Suprapubic skin (tissue), 4 donors: ENCODE measurements at regions not wholly inside any gene's neighbourhood (a gene's known extent, or its start where the extent isn't known, plus 50 kb on each side); places are given as distances from the start of the nearest gene placed in this dataset.

Experiments used
- DNase-seq, 2 donors: peaks; one replicate each; pipeline ENCODE4 v3.0.0-alpha.2; 2019; ENCODE audit warnings: low spot score in 2 of 2
- H3K27ac ChIP-seq: fragments of 200-600 bp; sonication (generic); one replicate; pipeline ENCODE4 v1.5.1; 2019
- H3K27me3 ChIP-seq: fragments of 200-600 bp; sonication (generic); one replicate; pipeline ENCODE4 v1.5.1; 2019
- H3K36me3 ChIP-seq: fragments of 200-600 bp; sonication (generic); one replicate; pipeline ENCODE4 v1.5.1; 2019
- H3K4me1 ChIP-seq: fragments of 200-600 bp; sonication (generic); one replicate; pipeline ENCODE4 v1.5.1; 2019
- H3K4me3 ChIP-seq: fragments of 200-600 bp; sonication (generic); one replicate; pipeline ENCODE4 v1.5.1; 2019; ENCODE audit warnings: mild to moderate bottlenecking
- H3K9me3 ChIP-seq: fragments of 200-600 bp; sonication (generic); one replicate; pipeline ENCODE4 v1.5.1; 2019
- EP300 ChIP-seq: sonication (generic); formaldehyde crosslinking; IDR thresholded peaks from one replicate; pipeline ENCODE4 v1.6.1; 2017; ENCODE audit warnings: antibody characterized with exemption
- POLR2A ChIP-seq, 2 donors: fragments of 450-650 bp; IDR thresholded peaks; one replicate each; pipeline ENCODE4 v1.6.1; 2017; ENCODE audit warnings: antibody characterized with exemption in 2 of 2, mild to moderate bottlenecking in 2 of 2, moderate library complexity in 2 of 2
- POLR2AphosphoS5 ChIP-seq, 3 donors: sonication (generic); formaldehyde crosslinking; IDR thresholded peaks; one replicate each; pipeline ENCODE4 v1.6.1; 2017; ENCODE audit warnings: antibody characterized with exemption in 3 of 3
- WGBS: methylation state at CpG from one replicate; pipeline ENCODE4 v1.1.5; 2018; 5-methylcytosine and 5-hydroxymethylcytosine counted together
- TF ChIP-seq, protein P1 (sequence below), 2 donors: fragments of 200-600 bp in 1 of 2; fragments of 450-650 bp in 1 of 2; sonication (generic) in 1 of 2; IDR thresholded peaks; one replicate each; pipeline ENCODE4 v1.5.1; 2016 to 2019; ENCODE audit warnings: antibody characterized with exemption in 2 of 2, mild to moderate bottlenecking in 1 of 2, moderate library complexity in 1 of 2

DNA sequence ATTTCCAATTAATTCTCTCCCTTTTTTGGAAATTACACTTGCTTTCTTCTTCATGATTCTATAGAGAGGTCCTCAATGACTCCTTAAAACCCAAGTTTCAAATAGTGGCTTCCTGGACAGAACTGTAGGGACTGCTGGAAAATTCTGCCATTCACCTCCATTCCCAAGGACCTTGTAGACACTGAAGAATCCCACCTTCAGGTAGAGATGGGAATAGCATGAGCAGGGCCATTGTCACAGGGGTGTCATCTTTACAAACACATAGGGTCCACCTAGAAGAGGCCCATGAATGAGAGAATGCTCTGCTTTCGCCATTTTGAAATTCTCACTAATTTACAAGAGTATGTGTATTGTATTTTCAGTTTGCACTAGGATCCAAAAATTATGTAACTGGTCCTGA, 701.7 kb upstream of the CELF2 start:
- Histone ChIP-seq H3K27ac (no peak overlapping the region), H3K4me3 (no peak overlapping the region), H3K36me3 (no peaks in the 10 kb centered on the region), H3K9me3 (no peaks in the 10 kb centered on the region), H3K27me3 (no peaks in the 10 kb centered on the region), H3K4me1 (no peaks in the 10 kb centered on the region)
- WGBS, result 92% methylated on average over 1 of the region's 1 CpG
- DNase-seq, result no peak
- TF ChIP-seq POLR2AphosphoS5 (IDR thresholded peaks at IDR 0.05), result no peak
- TF ChIP-seq POLR2A (IDR thresholded peaks at IDR 0.05), result no peak
- no peak for TF ChIP-seq EP300
- TF ChIP-seq, protein P1, sequence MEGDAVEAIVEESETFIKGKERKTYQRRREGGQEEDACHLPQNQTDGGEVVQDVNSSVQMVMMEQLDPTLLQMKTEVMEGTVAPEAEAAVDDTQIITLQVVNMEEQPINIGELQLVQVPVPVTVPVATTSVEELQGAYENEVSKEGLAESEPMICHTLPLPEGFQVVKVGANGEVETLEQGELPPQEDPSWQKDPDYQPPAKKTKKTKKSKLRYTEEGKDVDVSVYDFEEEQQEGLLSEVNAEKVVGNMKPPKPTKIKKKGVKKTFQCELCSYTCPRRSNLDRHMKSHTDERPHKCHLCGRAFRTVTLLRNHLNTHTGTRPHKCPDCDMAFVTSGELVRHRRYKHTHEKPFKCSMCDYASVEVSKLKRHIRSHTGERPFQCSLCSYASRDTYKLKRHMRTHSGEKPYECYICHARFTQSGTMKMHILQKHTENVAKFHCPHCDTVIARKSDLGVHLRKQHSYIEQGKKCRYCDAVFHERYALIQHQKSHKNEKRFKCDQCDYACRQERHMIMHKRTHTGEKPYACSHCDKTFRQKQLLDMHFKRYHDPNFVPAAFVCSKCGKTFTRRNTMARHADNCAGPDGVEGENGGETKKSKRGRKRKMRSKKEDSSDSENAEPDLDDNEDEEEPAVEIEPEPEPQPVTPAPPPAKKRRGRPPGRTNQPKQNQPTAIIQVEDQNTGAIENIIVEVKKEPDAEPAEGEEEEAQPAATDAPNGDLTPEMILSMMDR (IDR thresholded peaks at IDR 0.05), result no peak

DNA sequence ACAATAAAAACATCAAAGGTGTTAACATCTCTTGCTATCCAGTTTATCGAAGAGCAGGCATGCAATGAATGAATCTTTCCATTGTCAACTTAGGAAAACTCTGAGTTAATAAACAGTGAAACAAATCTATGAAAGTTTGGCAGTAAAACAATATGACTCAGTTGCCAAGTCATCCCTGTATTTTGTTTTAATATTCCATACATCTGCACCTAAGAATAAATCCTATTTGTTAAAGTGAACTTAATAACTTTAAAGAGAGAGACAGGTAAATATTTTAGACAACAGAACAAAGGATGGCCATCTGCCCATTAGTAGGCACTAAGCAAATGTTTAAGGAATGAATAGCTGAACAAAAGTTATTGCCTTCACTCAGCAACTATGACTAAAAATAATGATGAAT, 700.5 kb upstream of the CELF2 start:
- Histone ChIP-seq H3K4me1 (no peaks in the 10 kb centered on the region), H3K4me3 (no peak overlapping the region), H3K36me3 (no peaks in the 10 kb centered on the region), H3K9me3 (no peaks in the 10 kb centered on the region), H3K27ac (no peak overlapping the region), H3K27me3 (no peaks in the 10 kb centered on the region)
- no peak for DNase-seq
- TF ChIP-seq POLR2AphosphoS5 (IDR thresholded peaks at IDR 0.05) (no peak), EP300 (no peak), POLR2A (IDR thresholded peaks at IDR 0.05) (no peak)
- TF ChIP-seq, protein P1 (IDR thresholded peaks at IDR 0.05), result no peak
- 69% methylated on average over 1 of the region's 1 CpG for whole genome bisulfite sequencing

DNA sequence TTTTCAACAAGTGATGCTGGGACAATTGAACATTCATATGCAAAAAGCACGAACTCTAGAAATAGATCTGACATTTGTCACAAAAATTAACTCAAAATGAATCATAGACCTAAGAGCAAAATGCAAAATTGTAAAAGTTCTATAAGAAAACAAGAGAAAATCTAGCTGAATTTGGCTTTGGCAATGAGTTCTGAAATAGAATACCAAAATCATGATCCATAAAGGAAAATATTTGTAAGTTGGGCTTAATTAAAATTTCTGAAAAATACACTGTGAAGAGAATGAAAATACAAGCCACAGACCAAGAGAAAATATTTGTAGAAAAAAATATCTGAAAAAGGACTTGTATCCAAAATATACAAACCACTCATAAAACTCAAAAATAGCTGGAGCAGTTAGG, 698.8 kb upstream of the CELF2 start:
- TF ChIP-seq, protein P1 (IDR thresholded peaks at IDR 0.05), result no peak
- TF ChIP-seq EP300 (no peak), POLR2AphosphoS5 (IDR thresholded peaks at IDR 0.05) (no peak), POLR2A (IDR thresholded peaks at IDR 0.05) (no peak)
- H3K36me3 ChIP-seq, result no peaks in the 10 kb centered on the region
- 75% methylated on average over 1 of the region's 1 CpG for WGBS
- H3K9me3 ChIP-seq, result no peaks in the 10 kb centered on the region
- H3K27me3 ChIP-seq, result no peaks in the 10 kb centered on the region
- DNase-seq, result no peak
- no peaks in the 10 kb centered on the region for H3K4me1 ChIP-seq
- no peak overlapping the region for H3K4me3 ChIP-seq
- no peak overlapping the region for H3K27ac ChIP-seq

DNA sequence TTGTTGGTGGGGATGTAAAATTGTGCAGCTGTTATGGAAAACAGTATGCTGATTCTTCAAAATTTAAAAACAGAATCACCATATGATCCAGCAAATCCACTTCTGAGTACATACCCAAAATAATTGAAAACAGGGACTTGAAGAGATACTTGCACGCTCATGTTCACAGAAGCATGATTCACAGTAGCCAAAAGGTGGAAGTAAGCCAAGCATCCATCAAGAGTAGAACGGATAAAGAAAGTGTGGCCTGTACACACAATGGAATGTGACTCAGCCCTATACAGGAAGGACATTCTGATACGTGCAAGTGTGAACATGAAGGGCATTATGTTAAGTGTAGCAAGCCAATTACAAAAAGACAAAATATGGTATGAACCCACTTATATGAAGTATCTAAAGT, 696.7 kb upstream of the CELF2 start:
- Histone ChIP-seq H3K36me3 (no peaks in the 10 kb centered on the region), H3K9me3 (no peaks in the 10 kb centered on the region), H3K4me1 (no peaks in the 10 kb centered on the region), H3K27ac (no peak overlapping the region), H3K27me3 (no peaks in the 10 kb centered on the region), H3K4me3 (no peak overlapping the region)
- no peak for TF ChIP-seq EP300
- no peak for TF ChIP-seq POLR2AphosphoS5 (IDR thresholded peaks at IDR 0.05)
- no peak for TF ChIP-seq POLR2A (IDR thresholded peaks at IDR 0.05)
- TF ChIP-seq, protein P1 (IDR thresholded peaks at IDR 0.05), result no peak
- 13% methylated on average over 3 of the region's 3 CpGs for WGBS
- DNase-seq, result no peak

DNA sequence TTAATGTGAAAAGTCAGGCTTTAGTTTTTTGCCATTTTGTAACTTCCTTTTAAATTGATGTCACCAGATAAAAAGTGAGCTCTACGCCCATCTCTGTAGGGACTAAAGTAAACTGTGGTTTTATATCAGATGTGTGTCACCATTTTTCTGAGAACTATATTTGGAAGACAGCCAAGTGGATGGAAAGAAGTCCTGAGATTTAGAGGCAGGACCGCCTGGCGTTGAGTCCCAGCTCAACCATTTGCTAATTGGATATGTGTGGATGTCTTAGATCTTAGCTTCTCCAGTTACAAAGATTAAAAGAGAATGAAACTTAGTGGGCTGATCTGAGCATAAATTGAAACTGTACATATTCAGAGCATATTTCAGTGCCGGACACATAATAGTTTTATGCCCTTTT, 691.6 kb upstream of the CELF2 start:
- WGBS, result 77% methylated on average over 4 of the region's 4 CpGs
- H3K4me1 ChIP-seq, result no peaks in the 10 kb centered on the region
- no peaks in the 10 kb centered on the region for H3K27me3 ChIP-seq
- TF ChIP-seq POLR2A (IDR thresholded peaks at IDR 0.05) (no peak), EP300 (no peak), POLR2AphosphoS5 (IDR thresholded peaks at IDR 0.05) (no peak)
- TF ChIP-seq, protein P1 (IDR thresholded peaks at IDR 0.05), result no peak
- no peaks in the 10 kb centered on the region for H3K36me3 ChIP-seq
- no peak for DNase-seq
- no peak overlapping the region for H3K27ac ChIP-seq
- H3K4me3 ChIP-seq, result no peak overlapping the region
- no peaks in the 10 kb centered on the region for H3K9me3 ChIP-seq
